PC-9 (cell line): ENCODE measurements at regions not wholly inside any gene's neighbourhood (a gene's known extent, or its start where the extent isn't known, plus 50 kb on each side); places are given as distances from the start of the nearest gene placed in this dataset.
"Not testable (repeated sequence)": the region's sequence is repeated elsewhere in the genome, so short reads cannot be mapped to it uniquely, and the experiment has no call there.

Experiments used
- BruUV-seq: library from RNA; stranded (reverse); fragments of 400-500 nt; replicated peaks from 2 replicates; lab custom pipeline; 2021; lab: Mats Ljungman, UMichigan
- CTCF ChIA-PET: fragments of 300-600 bp; sonication (Branson Sonifier 250); formaldehyde crosslinking; loops from one replicate; lab custom pipeline; 2022; ENCODE audit warnings: antibody characterized with exemption; lab: Charles Lee
- POLR2A ChIA-PET: fragments of 300-600 bp; sonication (Branson Sonifier 250); formaldehyde crosslinking; loops from one replicate; lab custom pipeline; 2022; ENCODE audit warnings: antibody characterized with exemption; ENCODE audit not compliant: unreplicated experiment; lab: Charles Lee
- DNase-seq, 2 experiments: peaks; one replicate each; pipeline versions ENCODE4 v3.0.0 to v3.0.0-alpha.2; 2015 to 2022; ENCODE audit warnings: mixed read lengths in 1 of 2
- H2AFZ ChIP-seq: fragments of 200-600 bp; sonication (generic); 2 replicates; pipeline ENCODE4 v1.8.1; 2017; ENCODE audit warnings: antibody characterized with exemption
- H3F3A ChIP-seq: fragments of 200-600 bp; sonication (generic); 2 replicates; pipeline ENCODE4 v1.8.1; 2017; ENCODE audit warnings: antibody characterized with exemption, mild to moderate bottlenecking, low read depth; ENCODE audit not compliant: insufficient read depth
- H3K27ac ChIP-seq: fragments of 200-600 bp; sonication (generic); 2 replicates; pipeline ENCODE4 v1.6.1; 2016; ENCODE audit warnings: mixed run types
- H3K27me3 ChIP-seq: fragments of 200-600 bp; sonication (generic); 2 replicates; pipeline ENCODE4 v1.6.1; 2016; ENCODE audit warnings: low read depth, mixed run types; ENCODE audit not compliant: insufficient read depth
- H3K36me3 ChIP-seq: fragments of 200-600 bp; sonication (generic); 2 replicates; pipeline ENCODE4 v1.6.1; 2016; ENCODE audit warnings: low read depth, mixed run types
- H3K4me1 ChIP-seq: fragments of 200-600 bp; sonication (generic); replicated peaks from 2 replicates; pipeline ENCODE4 v1.6.1; 2016; ENCODE audit warnings: mixed run types; ENCODE audit not compliant: insufficient read depth
- H3K4me2 ChIP-seq: fragments of 200-600 bp; sonication (generic); 2 replicates; pipeline ENCODE4 v1.6.1; 2017; ENCODE audit warnings: mixed run types
- H3K4me3 ChIP-seq: fragments of 200-600 bp; sonication (generic); 2 replicates; pipeline ENCODE4 v1.6.1; 2016; ENCODE audit warnings: mixed run types
- H3K79me2 ChIP-seq: fragments of 200-600 bp; sonication (generic); 2 replicates; pipeline ENCODE4 v1.6.1; 2017; ENCODE audit warnings: low read depth, mixed run types
- H3K9me2 ChIP-seq: fragments of 200-600 bp; sonication (generic); 2 replicates; pipeline ENCODE4 v1.8.1; 2017; ENCODE audit warnings: mild to moderate bottlenecking; ENCODE audit not compliant: insufficient read depth
- H3K9me3 ChIP-seq: fragments of 200-600 bp; sonication (generic); 2 replicates; pipeline ENCODE4 v1.8.1; 2016; ENCODE audit warnings: low read depth; ENCODE audit not compliant: insufficient read depth
- H4K20me1 ChIP-seq: fragments of 200-600 bp; sonication (generic); 2 replicates; pipeline ENCODE4 v1.8.1; 2017; ENCODE audit not compliant: insufficient read depth
- intact Hi-C: fragments of 100-400 bp; cut with micrococcal nuclease; formaldehyde crosslinking; loops from one replicate; pipeline ENCODE4 v1.10.0; 2022; ENCODE audit not compliant: unreplicated experiment

GRCh38 chr10:47590534-47590933, 67.1 kb upstream of the AGAP9 start:
- H3K4me1 ChIP-seq = not testable (repeated sequence)

GRCh38 chr10:47582051-47582450, 58.6 kb upstream of the AGAP9 start:
- H3K4me3 ChIP-seq, H3K9me3 ChIP-seq, H3F3A ChIP-seq, BruUV-seq, H3K36me3 ChIP-seq, DNase-seq, H3K9me2 ChIP-seq, H3K4me2 ChIP-seq, H4K20me1 ChIP-seq, H2AFZ ChIP-seq, H3K79me2 ChIP-seq, POLR2A ChIA-PET, H3K27me3 ChIP-seq, H3K27ac ChIP-seq, intact Hi-C loops, CTCF ChIA-PET, H3K4me1 ChIP-seq: not testable (repeated sequence)

More at GRCh38 chr10:47590534-47590933, 67.1 kb upstream of the AGAP9 start:
- H3K9me3 ChIP-seq, H3K27me3 ChIP-seq, H4K20me1 ChIP-seq, BruUV-seq, H3K36me3 ChIP-seq, H3K27ac ChIP-seq, CTCF ChIA-PET, H3K79me2 ChIP-seq, POLR2A ChIA-PET, H3K4me3 ChIP-seq, H3K4me2 ChIP-seq, DNase-seq, H2AFZ ChIP-seq, H3K9me2 ChIP-seq, intact Hi-C loops, H3F3A ChIP-seq: not testable (repeated sequence)

- POLR2A ChIA-PET, H3F3A ChIP-seq, BruUV-seq, H4K20me1 ChIP-seq, H3K79me2 ChIP-seq, H3K4me3 ChIP-seq, H3K9me3 ChIP-seq, H3K27ac ChIP-seq, DNase-seq, H3K4me2 ChIP-seq, H2AFZ ChIP-seq, intact Hi-C loops, CTCF ChIA-PET, H3K36me3 ChIP-seq, H3K9me2 ChIP-seq, H3K27me3 ChIP-seq, H3K4me1 ChIP-seq: not testable (repeated sequence)
Observed at GRCh38 chr10:47580063-47580462, 56.6 kb upstream of the AGAP9 start.

GRCh38 chr10:47578547-47578946, 55.1 kb upstream of the AGAP9 start:
- BruUV-seq, H3K4me3 ChIP-seq, DNase-seq, H3K27me3 ChIP-seq, H3F3A ChIP-seq, H3K9me3 ChIP-seq, intact Hi-C loops, POLR2A ChIA-PET, H2AFZ ChIP-seq, H3K4me2 ChIP-seq, H3K9me2 ChIP-seq, H3K27ac ChIP-seq, H3K36me3 ChIP-seq, H3K4me1 ChIP-seq, H4K20me1 ChIP-seq, H3K79me2 ChIP-seq, CTCF ChIA-PET: not testable (repeated sequence)
